ENCODE measurements at regions not wholly inside any gene's neighbourhood (a gene's known extent, or its start where the extent isn't known, plus 50 kb on each side); places are given as distances from the start of the nearest gene placed in this dataset.

- DNase-seq: no peak
These were observed 55.7 kb downstream of the RTL6 start for GRCh38 chr22:44442186-44442815.

DNA sequence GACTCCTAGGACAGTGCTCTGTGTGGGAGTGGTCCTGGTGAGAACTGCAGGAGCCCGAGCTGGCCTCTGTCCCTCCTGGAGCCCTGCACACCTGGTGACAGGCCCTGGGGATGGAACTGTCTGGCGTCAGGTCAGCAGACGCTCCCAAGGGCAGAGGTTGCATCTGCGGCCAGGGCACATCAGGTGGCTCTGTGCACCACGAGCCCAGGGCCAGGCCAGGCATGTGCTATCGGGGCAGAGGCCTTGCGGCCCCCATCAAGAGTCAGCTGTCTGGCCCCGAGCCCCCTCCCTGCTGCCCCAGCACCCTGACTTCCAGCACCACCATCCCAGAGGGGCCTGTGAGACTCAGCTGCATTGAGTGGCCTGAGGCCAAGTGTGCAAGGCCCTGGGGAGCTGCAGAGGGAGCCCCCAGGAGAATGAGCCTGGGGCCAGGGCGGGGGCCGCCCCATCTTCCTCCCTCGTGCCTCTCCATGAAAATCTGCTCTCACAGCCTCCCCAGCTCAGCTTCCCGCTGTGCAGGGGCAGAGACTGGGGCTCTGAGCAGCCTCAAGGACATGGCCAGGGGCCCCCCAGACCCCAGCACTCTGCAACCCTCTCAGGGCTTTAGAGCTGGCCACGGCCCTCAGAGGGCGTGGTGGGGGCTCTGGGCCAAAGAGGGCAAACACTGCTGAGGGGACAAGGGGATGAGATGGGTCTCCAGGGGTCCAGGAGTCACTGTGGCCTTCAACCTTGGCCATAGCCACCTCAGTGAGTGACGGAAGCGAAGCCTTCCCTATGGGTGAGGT, 56.4 kb downstream of the RTL6 start:
- no peak for DNase-seq

- no peak for DNase-seq
These were observed 57.5 kb downstream of the RTL6 start for GRCh38 chr22:44440224-44441160.

GRCh38 chr22:44439356-44440223, 58.4 kb downstream of the RTL6 start:
- no peak for DNase-seq

GRCh38 chr22:44438481-44439131, 59.4 kb downstream of the RTL6 start:
- no peak for DNase-seq

DNA sequence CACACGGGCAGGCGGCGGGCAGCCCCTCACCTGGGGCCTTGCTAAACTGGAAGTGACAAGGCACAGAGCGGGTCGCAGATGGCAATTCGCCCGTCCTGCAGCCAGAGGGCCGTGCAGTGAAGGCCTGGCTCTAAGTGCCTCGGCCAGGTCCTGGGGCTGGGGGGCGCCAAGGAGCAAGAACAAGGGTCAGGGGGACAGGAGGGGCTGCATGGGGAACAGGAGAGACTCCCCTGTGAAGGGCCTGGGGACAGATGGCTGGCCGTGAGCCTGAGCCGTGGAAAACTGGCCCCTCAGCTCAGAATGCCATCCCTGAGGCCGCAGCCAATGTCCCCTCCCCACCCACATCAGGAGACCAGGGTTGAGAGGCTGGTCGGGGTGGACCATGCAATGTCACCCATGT, 60.0 kb downstream of the RTL6 start:
- no peak for DNase-seq

- DNase-seq: no peak
These were observed 60.6 kb downstream of the RTL6 start for GRCh38 chr22:44437216-44438055.

DNA sequence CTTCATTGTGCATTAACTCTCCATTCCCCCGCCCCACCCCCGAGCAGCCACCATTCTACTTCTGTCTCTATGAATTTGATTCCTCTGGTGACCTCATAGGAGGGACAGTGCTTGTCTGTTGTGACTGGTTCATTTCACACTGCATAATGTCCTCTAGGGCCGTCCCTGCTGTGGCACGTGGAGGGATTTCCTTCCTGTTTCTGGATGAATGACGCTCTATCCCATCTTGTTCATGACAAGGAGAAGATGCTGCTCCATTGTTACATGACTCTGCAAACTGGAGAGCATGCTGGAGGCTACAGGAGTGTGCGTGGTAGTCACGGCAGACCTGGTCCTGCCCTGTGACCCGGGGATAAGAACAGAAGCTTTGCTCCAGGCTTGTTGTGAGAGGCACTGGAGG, 61.3 kb downstream of the RTL6 start:
- DNase-seq: no peak

GRCh38 chr22:44431256-44431655, 66.8 kb downstream of the RTL6 start:
- no peak for DNase-seq

DNA sequence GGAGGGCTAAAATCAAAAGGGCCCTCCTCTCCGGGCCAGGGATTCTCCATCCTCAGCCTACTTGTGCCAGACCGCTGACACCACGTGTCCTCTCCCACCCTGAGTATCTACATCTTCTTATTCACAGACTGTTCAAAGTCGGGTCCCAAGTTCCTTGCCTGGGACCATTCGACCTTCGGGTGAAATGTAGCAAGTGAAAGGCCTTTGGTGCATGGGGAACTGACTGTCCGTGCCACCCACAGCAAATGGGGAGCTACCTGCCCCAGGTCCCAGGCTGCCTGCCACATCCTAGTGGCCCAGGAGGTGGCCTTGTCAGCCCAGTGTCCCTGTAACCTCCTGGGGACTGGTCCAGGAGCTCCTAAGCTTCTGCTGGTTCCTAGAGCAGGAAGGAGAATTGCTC, 67.3 kb downstream of the RTL6 start:
- no peak for DNase-seq

GRCh38 chr22:44429941-44430587, 68.0 kb downstream of the RTL6 start:
- DNase-seq: no peak

GRCh38 chr22:44428941-44429830, 68.8 kb downstream of the RTL6 start:
- DNase-seq: no peak

- no peak for DNase-seq
These were observed 70.2 kb downstream of the RTL6 start for GRCh38 chr22:44427611-44428470.

DNA sequence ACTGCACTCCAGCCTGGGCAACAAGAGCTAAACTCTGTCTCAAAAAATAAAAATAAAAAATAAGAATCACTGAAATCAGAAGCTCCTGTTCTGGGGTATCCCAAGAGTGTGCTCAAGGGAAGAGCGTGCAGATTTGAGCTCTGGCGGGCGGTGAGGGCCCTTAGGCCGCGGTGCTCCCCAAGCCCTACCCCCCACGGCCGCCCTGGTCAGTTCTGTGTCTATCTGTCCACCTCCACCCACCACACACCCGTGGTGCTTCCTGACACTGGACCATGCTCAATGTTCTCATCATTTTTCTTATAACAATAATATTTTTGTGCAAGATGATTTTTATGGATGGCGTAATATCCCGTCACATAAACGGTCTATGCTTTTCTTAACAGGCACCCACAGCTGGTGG, 71.1 kb downstream of the RTL6 start:
- no peak for DNase-seq

GRCh38 chr22:44425694-44426045, 72.4 kb downstream of the RTL6 start:
- DNase-seq: no peak

DNA sequence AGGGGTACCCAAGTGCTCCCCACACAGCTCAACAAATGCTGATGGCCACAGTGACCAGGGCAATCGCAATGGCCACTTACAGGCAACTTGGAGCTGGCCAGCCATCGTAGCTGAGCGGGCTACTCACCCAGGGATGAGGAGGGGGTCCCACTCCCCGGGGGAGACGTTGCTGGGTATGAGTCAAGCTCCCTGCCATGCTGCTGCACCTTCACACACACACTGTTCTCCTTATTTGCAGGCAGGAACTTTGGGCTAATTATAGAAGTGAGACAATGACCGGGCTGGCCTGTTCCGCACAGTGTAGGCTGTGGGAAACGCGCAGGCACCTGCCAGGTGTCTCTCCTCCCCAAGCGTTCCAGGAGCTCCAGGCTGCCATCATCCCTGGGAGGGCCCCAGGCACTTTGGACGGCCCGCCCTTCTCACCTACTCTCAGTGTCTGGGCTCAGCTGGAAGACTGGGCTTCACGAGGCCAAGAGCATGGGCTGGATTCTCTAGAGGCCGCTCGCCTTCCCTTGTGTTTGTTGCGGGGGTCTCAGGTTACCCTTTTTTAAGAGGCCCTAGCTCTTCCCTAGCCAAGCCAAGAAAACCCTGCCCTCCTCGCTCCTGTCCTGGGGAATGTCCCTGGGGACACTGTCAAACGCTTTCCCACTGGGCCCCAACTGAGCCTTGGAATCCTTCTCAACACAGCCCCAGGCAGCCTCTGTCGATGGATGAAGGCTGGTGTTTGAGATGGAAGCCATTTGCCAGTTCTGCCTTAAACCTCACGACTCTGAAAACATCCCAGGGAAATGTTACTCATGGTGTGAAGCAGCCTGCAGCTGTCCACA, 73.0 kb downstream of the RTL6 start:
- DNase-seq: no peak

DNA sequence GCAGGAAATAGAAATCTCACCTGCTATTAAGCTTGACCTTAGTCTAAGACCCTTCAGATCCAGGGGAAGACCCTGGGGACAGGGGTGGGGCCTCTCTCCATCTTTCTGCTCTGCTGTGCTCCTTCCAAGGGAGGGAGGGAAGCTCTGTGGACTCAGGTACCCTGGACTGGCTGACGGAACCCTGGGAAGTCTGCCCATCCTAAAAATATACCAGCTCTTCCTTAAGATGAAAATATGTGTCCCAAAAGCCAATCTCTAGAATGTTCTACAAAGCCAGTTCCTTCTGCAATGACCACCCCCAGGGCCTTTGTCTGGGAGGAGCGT, 73.7 kb downstream of the RTL6 start:
- DNase-seq: no peak
